DMS114 treated with DMSO at 0.1 percent for 48 hours (cell line): ENCODE measurements at regions not wholly inside any gene's neighbourhood (a gene's known extent, or its start where the extent isn't known, plus 50 kb on each side); places are given as distances from the start of the nearest gene placed in this dataset.
"Not testable (repeated sequence)": the region's sequence is repeated elsewhere in the genome, so short reads cannot be mapped to it uniquely, and the experiment has no call there.

Source experiments
- DNase-seq: peaks from one replicate; lab custom pipeline; 2025; ENCODE audit not compliant: unreplicated experiment; lab: John Stamatoyannopoulos, UW

DNA sequence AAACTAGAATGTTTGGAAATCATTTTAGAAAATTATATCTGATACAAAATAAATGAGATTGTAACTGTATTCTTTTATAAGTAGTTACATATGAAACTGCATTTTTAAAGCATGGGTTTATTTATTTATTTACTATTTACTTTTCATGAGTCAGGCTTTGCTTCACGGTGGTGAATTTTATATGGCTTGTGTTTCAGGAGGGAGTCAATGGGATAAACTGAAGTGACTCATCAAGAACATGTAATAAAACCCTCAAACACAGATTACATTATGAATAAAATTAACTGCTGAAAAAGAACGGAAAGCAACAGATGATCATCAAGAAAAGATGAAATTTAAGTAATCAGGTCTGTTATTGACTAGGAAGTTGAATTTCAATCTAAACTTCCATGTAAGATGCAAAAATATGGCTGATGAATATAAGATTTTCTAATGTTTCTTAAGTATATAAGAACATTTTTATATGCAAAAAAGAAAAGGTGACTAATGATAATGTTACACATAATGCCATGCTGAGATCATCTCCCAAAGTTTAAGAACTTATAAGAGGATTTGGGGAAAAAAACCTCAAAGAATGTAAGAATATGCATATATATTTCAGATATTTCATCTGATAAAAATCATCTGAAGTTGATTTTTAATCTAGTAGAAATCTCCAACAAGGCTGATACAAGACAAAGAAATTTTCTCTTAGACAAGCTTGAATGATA lies 383.6 kb downstream of the SLITRK1 start:
- DNase-seq, result no peak

DNA sequence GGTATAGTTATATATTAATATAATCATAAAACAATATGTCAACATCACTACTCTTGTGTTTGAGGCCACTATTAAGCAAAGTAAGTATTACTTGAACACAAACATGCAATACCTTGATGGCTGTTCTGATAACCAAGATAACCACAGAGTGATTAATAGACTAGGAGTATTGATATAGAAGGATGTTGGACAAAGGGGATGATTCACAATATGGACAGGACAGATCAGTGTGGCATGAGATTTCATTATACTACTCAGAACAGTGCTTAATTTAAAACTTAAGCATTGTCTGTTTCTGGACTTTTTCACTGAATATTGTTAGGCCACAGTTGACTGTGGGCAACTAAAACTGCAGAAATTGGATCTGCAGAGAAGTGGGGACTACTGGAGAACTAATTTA lies 384.2 kb downstream of the SLITRK1 start:
- no peak for DNase-seq

GRCh38 chr13:83496501-83496900 lies 385.8 kb downstream of the SLITRK1 start:
- no peak for DNase-seq

GRCh38 chr13:83485101-83485500 lies 397.2 kb downstream of the SLITRK1 start:
- DNase-seq, result no peak

DNA sequence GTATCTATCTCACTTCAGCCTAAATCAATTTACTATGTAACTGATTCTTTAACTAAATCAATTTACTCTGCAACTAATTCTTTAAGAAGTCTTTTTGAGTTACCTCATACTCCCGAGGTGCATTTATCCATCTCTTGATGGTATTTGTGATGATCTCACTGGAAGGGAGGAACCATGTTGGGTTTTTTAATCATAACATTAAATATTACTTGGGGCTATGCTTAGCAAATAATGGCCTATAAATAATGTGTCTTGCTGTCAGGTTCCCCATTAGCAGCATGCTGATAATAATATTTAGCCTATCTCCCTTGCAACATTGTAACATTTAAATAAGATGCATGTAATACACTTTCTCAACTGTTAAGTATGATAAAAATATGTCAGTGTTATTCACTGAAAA lies 411.3 kb downstream of the SLITRK1 start:
- DNase-seq, result no peak

DNA sequence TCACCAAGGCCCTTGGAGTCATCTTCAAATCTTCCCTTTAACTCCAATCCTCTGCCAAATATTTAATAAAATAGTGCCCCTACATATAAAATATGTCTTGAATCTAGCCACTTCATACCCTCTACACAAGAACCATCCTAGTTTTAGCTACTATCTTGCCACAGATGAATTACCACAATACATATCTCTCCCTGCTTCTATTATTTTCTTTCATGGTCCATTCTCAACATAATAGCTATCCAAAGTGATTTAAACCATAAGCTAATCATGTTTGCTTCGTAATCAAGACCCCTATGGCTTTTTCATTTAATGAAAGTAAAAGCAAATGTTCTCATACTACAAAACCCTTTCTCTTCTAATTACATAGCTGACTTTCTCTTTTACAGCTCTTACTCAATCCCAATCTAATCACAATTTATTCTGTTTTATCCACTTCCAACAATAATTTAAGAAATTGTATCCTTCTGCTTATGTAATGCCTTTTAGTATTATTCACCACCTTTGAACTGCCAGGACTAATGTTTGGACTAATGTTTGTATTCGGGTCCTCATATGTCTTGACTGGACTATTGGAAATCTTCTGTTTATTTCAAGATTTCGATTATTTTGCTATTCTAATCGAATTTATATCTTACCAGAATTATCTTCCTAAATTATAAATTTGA lies 412.0 kb downstream of the SLITRK1 start:
- no peak for DNase-seq

GRCh38 chr13:83453723-83454122 lies 428.6 kb downstream of the SLITRK1 start:
- DNase-seq, result no peak

DNA sequence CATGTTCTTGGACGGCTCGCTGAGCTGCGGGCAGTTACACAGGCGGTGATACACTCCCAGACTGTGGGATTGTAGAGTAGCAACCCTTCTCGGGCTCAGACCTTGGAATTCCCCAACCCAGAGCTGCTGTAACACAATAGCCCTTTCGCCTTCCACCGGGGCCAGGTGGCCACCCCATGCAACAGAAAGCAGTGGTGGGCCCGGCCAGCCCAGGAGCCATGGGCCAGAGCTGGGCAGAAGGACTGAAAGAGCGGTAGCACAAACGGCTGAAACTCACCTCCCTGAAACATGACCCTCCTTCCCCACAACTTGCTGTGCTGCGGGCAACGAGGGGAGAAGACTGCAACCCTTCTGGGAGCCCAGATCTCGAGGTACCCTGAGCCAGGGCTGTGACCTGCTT lies 429.0 kb downstream of the SLITRK1 start:
- DNase-seq, result no peak

DNA sequence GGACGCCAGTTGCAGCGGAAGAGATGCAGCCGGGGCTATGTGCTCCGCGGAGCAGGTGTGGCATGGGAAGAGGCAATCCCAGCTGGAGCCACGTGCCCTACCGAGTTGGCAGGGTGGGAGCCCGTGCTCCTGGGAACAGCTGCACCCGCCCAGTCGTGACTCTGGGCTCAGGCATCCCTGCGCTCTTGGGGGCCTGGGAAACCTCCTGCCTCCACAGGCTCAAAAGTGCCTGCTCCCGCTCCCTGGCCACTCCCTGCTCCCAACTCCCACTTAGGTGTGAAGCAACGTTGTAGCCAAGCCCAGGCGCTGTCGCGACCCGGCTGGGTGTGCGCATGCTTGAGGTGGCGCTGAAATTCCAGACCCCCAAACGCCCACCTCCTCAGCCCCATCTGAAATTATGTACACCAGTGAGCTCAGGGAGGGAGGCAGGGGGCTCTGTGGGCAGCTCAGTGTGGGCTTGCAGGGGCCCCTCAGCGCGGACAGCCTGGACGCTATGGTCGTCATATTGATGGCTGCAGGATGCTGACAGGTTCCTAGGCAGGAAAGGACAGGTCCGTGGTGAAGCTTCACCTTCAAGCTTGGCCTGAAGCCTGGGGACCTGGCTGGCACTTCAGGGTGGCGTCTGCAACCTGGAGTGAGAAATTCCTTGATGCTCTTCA lies 429.9 kb downstream of the SLITRK1 start:
- DNase-seq, result no peak

- no peak for DNase-seq
Measured at GRCh38 chr13:83450591-83450990, 431.7 kb downstream of the SLITRK1 start.

GRCh38 chr13:83449668-83450395 lies 432.4 kb downstream of the SLITRK1 start:
- no peak for DNase-seq

DNA sequence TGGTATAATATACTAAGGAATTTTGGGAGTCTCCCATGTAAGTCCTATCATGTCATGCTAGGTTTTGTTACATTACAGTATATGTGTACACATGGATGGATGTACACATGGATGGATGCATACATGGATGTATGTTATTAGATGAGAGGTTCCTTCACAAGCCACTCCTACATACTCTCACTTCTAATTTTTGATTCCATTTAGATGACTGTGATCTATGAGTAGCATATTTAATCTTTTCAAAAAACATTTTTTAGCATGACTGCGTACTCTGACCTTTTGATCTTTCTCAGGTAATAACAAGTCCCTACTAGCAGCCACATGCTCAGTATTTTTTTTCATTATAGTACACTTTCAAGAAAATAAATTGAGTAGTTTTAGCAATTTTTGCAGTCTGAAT lies 441.8 kb downstream of the SLITRK1 start:
- no peak for DNase-seq

- DNase-seq, result not testable (repeated sequence)
Measured at GRCh38 chr13:83439464-83439863, 442.8 kb downstream of the SLITRK1 start.

DNA sequence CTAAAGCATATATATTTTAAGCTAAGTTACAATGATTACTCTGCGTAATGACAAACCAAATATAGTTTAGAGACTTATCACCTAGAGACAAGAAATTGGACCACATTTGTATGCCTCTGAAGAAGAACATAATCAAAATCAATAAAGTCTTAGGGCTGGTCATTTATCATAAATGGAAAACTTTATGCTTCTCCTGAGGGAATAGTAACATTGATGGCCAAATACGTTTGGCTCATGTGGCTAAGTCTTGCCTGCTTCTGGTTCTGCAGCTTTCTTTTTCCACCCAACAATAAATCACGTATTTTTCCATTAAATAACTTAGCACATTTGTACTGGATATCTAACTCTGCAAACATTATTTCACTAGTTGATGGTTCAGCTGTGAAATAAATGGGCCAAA lies 458.4 kb downstream of the SLITRK1 start:
- no peak for DNase-seq

DNA sequence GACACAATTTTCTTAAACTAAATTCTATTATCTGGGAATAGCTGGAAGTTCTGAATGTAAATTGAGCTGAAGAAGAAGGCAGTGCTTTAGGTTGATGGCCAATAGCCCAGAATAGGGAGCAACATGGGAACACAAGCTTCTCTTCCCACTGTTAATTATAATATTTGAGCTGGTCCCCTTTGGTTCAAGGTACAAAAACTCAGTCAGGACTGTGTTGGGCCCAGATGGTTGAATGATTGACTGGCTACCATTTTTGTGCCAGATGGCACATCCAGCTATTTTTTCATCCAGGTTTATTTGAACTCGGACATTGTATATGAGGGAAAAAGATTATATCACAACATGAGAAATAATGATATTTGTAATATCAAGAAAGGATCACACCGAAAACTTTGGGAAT lies 458.9 kb downstream of the SLITRK1 start:
- no peak for DNase-seq

DNA sequence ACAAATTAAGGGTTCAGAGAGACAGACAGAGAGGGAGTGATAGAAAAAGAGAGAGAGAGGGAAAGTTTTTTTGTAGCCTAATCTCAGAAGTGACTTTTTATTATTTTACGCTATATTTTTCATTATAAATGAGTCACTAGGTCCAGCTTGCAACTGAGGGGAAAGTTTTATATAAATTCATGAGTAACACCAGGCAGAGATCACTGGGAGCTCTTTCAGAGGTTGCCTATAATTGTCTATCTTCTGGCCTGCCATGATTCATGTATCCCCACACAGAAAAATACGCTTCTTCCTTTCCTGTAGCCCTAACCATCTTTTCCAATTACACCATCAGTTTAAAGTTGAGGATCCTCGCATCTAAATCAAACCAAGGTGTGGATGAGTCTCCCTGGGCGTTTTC lies 467.9 kb downstream of the SLITRK1 start:
- DNase-seq, result no peak

DNA sequence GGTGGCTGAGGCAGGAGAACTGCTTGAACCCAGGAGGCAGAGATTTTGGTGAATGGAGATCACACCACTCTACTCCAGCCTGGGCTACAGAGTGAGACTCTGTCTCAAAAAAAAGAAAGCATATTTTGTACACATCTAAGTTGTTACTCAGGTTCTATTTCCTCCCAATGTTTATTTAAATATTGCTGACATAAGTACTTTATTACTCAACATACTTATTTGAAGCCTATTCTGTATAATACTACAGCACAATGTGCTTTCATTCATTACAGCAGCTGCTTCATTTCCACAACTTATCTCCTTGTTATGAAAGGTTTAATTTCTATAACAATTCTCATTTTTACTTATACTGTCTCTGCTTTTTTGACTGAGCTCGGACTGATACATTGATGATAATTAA lies 495.7 kb downstream of the SLITRK1 start:
- DNase-seq, result no peak

DNA sequence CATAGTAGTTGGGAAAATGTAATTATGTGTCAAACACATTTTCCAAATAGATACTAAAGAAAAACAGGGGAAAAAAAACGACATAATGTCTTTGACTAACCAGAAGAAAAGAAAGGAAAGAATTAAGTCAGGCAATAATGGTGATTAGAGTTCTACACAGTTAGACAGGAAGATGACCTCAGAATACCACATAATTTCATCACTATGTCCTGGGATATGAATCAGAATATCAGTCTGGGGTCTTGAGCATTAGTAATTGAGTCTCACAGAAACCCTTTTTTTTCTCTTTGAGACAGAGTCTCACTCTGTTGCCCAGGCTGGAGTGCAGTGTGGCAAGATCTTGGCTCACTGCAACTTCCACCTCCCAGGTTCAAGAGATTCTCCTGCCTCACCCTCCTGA lies 503.4 kb downstream of the SLITRK1 start:
- DNase-seq, result no peak

GRCh38 chr13:83377491-83377890 lies 504.8 kb downstream of the SLITRK1 start:
- DNase-seq, result no peak

DNA sequence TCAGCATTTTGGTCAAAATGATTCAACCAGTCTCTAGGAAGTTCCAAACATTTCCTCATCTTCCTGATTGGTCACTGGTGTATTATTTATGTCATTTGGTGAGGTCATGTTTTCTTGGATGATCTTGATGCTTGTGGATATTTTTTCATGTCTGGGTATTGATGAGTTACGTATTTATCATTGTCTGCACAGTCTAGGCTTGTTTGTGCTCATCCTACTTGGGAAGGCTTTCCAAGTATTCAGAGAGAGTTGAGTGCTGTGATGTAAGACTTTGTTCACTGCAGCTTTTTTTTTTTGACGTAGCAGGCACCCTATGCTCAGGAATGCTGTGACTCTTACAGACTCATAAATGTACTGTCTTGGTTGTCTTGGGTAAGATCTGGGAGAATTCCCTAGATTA lies 509.5 kb downstream of the SLITRK1 start:
- no peak for DNase-seq

DNA sequence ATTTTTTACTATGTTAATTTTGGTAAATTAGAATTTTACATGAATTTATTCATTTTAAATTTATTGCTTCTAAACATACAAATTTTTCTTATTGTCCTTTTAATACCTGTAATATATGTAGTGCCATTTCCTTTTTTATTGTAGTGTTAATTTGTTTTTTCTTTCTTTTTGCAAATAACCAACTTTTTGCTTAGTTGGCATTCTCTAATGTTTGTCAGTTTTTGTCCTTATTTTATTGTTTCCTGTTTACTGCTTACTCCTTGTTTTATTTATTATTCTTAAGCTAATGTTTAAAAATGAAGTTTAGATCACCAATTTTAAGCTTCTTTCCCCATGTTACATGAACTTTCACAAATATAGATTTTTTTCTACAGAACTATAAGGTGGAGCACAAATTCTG lies 516.6 kb downstream of the SLITRK1 start:
- DNase-seq, result no peak

DNA sequence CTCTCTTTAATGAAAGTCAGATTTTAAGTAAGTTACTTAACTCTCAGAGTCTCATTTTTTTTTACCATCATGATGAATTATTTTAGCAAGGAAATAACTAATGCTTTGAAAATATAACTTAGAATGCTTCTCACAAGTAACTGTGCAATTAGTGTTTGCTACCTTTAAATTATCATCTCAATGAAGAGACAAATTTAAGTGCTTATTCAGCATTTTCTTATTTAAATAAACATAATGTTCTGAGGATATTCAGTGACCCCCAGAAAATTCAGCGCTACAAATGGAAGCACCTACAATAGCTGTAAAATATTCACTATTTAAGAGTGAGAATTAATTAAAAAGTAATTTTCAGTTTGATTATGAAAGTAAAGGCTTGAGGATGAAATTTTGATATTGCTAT lies 527.2 kb downstream of the SLITRK1 start:
- DNase-seq, result no peak
